ENCODE measurements at regions not wholly inside any gene's neighbourhood (a gene's known extent, or its start where the extent isn't known, plus 50 kb on each side); places are given as distances from the start of the nearest gene placed in this dataset.

- no TSS peak for BruUV-seq (replicated peaks)
- Mint-ChIP-seq H3K27ac (ENCODE audit: unreplicated experiment) (no peak overlapping the region), H3K4me3 (ENCODE audit: unreplicated experiment) (no peak overlapping the region), H3K4me1 (ENCODE audit: low read depth, unreplicated experiment) (peaks cover 14% of the 10 kb centered on the region), H3K9me3 (ENCODE audit: unreplicated experiment) (no peaks in the 10 kb centered on the region), H3K27me3 (ENCODE audit: insufficient read depth, unreplicated experiment) (no peaks in the 10 kb centered on the region), H3K36me3 (ENCODE audit: insufficient read depth, unreplicated experiment) (no peaks in the 10 kb centered on the region)
- Histone ChIP-seq H3K27me3 (replicated peaks; ENCODE audit: control insufficient read depth, insufficient read depth, low read length) (no peaks in the 10 kb centered on the region), H3K4me3 (ENCODE audit: low read depth, low read length) (no peak overlapping the region), H3K9me3 (0 out of 2 replicates have a peak, but pooled peaks cover 5% of the 10 kb centered on the region), H3K4me1 (peaks cover 22% of the 10 kb centered on the region), H3K36me3 (ENCODE audit: control insufficient read depth, insufficient read depth, low read length) (no peaks in the 10 kb centered on the region)
- CTCF ChIA-PET: no interaction called here
- peak in 1 of 2 experiments; percentile 14 for TF ChIP-seq CTCF (IDR thresholded peaks at IDR 0.05; ENCODE audit: insufficient read depth in 1 of 2, low read depth in 1 of 2, low read length in 1 of 2, severe bottlenecking in 1 of 2, unreplicated experiment in 1 of 2)
- POLR2A ChIA-PET: no interaction called here
- intact Hi-C loops (cut with micrococcal nuclease; ENCODE audit: unreplicated experiment): loop anchor here (5.0 kb wide), 1 partner anchor 185 kb away; no protein-coding TSS in a partner anchor
- DNase-seq: no peak
Observed at GRCh38 chr14:58826845-58827686, 189.3 kb downstream of the DACT1 start.

GRCh38 chr14:58828298-58828697, 190.5 kb downstream of the DACT1 start:
- Mint-ChIP-seq H3K36me3 (ENCODE audit: insufficient read depth, unreplicated experiment) (no peaks in the 10 kb centered on the region), H3K27ac (ENCODE audit: unreplicated experiment) (no peak overlapping the region), H3K4me1 (ENCODE audit: low read depth, unreplicated experiment) (peaks cover 14% of the 10 kb centered on the region), H3K9me3 (ENCODE audit: unreplicated experiment) (no peaks in the 10 kb centered on the region), H3K4me3 (ENCODE audit: unreplicated experiment) (no peak overlapping the region), H3K27me3 (ENCODE audit: insufficient read depth, unreplicated experiment) (no peaks in the 10 kb centered on the region)
- Histone ChIP-seq H3K27me3 (replicated peaks; ENCODE audit: control insufficient read depth, insufficient read depth, low read length) (no peaks in the 10 kb centered on the region), H3K4me1 (peaks cover 17% of the 10 kb centered on the region), H3K4me3 (ENCODE audit: low read depth, low read length) (no peak overlapping the region), H3K9me3 (0 out of 2 replicates have a peak, but pooled peaks cover 5% of the 10 kb centered on the region), H3K36me3 (ENCODE audit: control insufficient read depth, insufficient read depth, low read length) (no peaks in the 10 kb centered on the region)
- CTCF ChIA-PET: no interaction called here
- POLR2A ChIA-PET: no interaction called here
- no peak for DNase-seq
- no peak for TF ChIP-seq CTCF (IDR thresholded peaks at IDR 0.05; ENCODE audit: insufficient read depth in 1 of 2, low read depth in 1 of 2, low read length in 1 of 2, severe bottlenecking in 1 of 2, unreplicated experiment in 1 of 2)
- no TSS peak for BruUV-seq (replicated peaks)
- intact Hi-C loops (cut with micrococcal nuclease; ENCODE audit: unreplicated experiment): loop anchor here (5.0 kb wide), 1 partner anchor 186 kb away; no protein-coding TSS in a partner anchor

GRCh38 chr14:58829594-58829993, 191.8 kb downstream of the DACT1 start:
- Histone ChIP-seq H3K27me3 (replicated peaks; ENCODE audit: control insufficient read depth, insufficient read depth, low read length) (no peaks in the 10 kb centered on the region), H3K4me3 (ENCODE audit: low read depth, low read length) (no peak overlapping the region), H3K36me3 (ENCODE audit: control insufficient read depth, insufficient read depth, low read length) (no peaks in the 10 kb centered on the region), H3K9me3 (0 out of 2 replicates have a peak, but pooled peaks cover 5% of the 10 kb centered on the region), H3K4me1 (peaks cover 7% of the 10 kb centered on the region)
- ChIA-PET POLR2A (no interaction called here), CTCF (no interaction called here)
- Mint-ChIP-seq H3K27me3 (ENCODE audit: insufficient read depth, unreplicated experiment) (no peaks in the 10 kb centered on the region), H3K4me3 (ENCODE audit: unreplicated experiment) (no peak overlapping the region), H3K4me1 (ENCODE audit: low read depth, unreplicated experiment) (peaks cover 7% of the 10 kb centered on the region), H3K36me3 (ENCODE audit: insufficient read depth, unreplicated experiment) (no peaks in the 10 kb centered on the region), H3K9me3 (ENCODE audit: unreplicated experiment) (no peaks in the 10 kb centered on the region), H3K27ac (ENCODE audit: unreplicated experiment) (no peak overlapping the region)
- BruUV-seq (replicated peaks): no TSS peak
- DNase-seq: peak in 1 of 2 experiments; percentile 7
- no peak for TF ChIP-seq CTCF (IDR thresholded peaks at IDR 0.05; ENCODE audit: insufficient read depth in 1 of 2, low read depth in 1 of 2, low read length in 1 of 2, severe bottlenecking in 1 of 2, unreplicated experiment in 1 of 2)
- intact Hi-C loops (cut with micrococcal nuclease; ENCODE audit: unreplicated experiment): loop anchor here (5.0 kb wide), 1 partner anchor 187 kb away; no protein-coding TSS in a partner anchor
